ENCODE measurements at regions not wholly inside any gene's neighbourhood (a gene's known extent, or its start where the extent isn't known, plus 50 kb on each side); places are given as distances from the start of the nearest gene placed in this dataset.
"Not testable (repeated sequence)": the region's sequence is repeated elsewhere in the genome, so short reads cannot be mapped to it uniquely, and the experiment has no call there.

DNA sequence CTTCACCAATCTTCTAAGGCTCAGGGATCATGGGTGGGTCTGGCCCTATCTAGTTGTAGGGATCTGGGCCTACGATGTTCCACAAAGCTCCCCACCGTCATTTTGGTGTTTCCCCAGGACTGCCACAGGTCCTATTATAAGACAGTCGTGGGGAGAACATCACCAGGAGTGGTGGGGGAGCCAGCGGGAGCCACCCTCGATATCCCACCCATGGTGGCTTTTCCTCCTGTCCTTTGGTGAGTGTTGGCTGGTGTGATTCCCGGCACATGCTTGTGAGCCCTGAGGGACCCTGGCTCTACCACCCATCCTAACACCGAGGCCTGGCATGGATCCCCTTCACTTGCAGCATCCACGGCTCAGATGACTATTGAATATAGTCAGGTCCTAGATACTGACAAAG, 247.4 kb downstream of the ACTR3B start:
- no peak for DNase-seq (ENCODE audit: low read depth in 2 of 2)

GRCh38 chr7:153010416-153010815, 250.9 kb downstream of the ACTR3B start:
- no peak for DNase-seq (ENCODE audit: low read depth in 2 of 2)

GRCh38 chr7:153012203-153012602, 252.7 kb downstream of the ACTR3B start:
- no peak for DNase-seq (ENCODE audit: low read depth in 2 of 2)

DNA sequence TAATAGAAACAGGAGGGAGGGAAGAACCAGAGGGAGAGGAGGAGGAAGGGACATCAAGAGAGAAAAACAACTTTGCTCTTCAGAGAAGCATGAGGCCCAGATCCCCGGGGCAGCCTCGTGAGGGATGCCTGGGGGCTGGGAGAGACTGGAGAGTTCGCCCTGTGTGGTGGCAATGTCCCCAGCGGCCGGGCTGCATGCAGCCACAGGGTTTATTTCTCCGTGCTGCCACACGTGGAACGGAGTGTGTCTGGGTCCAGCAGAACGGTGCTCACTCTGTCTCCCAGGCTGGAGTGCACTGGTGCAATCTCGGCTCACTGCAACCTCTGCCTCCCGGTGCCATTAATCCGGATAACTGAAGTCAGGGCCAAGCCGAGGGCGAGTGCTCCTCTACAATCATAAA, 257.7 kb downstream of the ACTR3B start:
- no peak for DNase-seq (ENCODE audit: low read depth in 2 of 2)

DNA sequence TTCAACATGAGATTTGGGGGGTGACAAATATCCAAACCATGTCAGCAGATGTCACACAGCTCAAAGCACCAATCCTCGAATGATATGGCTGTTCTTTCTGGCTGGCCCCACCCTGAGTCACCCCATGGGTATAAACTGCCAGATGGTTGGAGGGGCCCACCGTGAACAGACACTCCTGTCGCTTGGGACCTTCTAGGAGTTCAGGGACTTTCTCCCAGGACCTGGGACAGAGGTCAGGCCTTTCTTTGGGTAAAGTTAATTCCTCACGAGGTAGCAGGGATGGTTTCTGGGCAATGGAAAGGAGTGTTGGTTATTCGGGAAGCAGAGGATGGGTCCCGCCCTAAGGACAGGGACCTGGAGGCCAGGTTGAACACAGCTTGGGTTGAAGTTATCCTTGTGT, 262.0 kb downstream of the ACTR3B start:
- DNase-seq (ENCODE audit: low read depth in 2 of 2), result no peak

DNA sequence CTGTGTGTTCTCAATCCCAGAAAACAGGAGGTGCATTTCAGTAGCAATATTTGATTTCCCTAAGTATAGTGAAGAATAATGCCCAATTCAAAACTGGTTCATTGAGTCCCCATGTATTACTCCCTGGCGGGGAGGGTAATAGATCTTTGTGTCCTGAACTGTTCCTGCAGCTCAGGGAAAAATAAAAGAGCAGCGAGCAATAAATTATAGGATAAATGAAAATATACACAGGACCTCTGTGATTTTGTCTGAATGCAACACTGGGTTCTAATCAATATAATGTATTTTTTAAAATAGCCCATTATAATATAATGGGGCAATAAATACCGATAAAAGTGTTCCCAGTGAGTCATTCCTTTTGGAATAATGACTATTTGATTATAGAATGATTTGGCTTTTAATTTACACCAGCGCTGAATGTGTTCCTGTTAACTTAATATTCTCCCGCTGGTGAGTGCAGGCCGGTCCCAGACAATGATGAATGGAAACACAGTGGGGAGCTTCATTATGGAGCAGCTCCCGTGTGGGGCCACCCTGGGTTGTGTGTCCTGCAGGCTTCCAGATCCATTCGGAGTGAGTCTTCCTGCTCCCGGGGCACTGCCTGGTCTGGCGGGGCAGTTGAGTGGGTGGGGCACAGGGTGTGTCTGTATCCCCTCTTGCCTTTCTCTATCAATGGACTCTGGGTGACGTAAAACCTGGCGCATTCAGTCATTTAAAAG, 263.1 kb downstream of the ACTR3B start:
- no peak for DNase-seq (ENCODE audit: low read depth in 2 of 2)

DNA sequence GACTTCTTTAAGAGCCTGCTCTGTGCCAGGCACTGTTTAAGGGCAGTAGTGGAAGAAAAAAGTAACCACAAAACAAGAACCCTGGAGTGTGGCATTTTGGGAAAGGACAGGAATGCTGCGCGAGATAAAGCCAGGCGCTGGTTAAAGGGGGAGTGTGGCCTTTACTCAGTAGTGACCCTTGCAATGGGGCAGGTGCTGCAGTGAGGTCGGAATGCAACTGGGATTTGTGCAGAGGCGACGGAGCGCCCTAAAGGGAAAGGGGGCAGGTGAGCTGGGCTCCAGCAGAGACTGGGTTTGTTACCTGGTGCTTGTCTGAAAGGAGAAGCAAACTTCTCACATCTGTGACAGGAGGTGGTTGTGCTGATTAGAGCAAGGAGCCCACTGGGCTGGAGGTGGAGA, 263.6 kb downstream of the ACTR3B start:
- DNase-seq (ENCODE audit: low read depth in 2 of 2), result no peak

GRCh38 chr7:153027210-153027609, 267.7 kb downstream of the ACTR3B start:
- no peak for DNase-seq (ENCODE audit: low read depth in 2 of 2)

DNA sequence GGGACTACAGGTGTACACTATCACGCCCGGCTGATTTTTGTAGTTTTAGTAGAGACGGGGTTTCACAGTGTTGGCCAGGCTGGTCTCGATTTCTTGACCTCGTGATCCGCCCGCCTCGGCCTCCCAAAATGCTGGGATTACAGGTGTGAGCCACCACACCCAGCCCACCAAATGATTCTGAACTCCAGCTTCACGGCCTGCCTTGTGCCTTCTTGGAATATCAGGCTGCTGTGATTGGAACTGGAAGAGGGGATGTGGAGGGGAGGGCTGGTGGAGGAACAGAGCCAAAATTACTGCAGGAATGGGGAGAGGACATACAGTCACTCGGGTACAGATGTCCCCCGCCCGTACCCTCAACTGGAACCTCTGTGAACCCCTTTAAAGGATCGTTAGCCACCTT, 268.4 kb downstream of the ACTR3B start:
- DNase-seq (ENCODE audit: low read depth in 2 of 2), result no peak

- no peak for DNase-seq (ENCODE audit: low read depth in 2 of 2)
These were observed 271.4 kb downstream of the ACTR3B start for GRCh38 chr7:153030976-153031375.

- DNase-seq (ENCODE audit: low read depth in 2 of 2), result no peak
These were observed 275.2 kb downstream of the ACTR3B start for GRCh38 chr7:153034791-153035190.

DNA sequence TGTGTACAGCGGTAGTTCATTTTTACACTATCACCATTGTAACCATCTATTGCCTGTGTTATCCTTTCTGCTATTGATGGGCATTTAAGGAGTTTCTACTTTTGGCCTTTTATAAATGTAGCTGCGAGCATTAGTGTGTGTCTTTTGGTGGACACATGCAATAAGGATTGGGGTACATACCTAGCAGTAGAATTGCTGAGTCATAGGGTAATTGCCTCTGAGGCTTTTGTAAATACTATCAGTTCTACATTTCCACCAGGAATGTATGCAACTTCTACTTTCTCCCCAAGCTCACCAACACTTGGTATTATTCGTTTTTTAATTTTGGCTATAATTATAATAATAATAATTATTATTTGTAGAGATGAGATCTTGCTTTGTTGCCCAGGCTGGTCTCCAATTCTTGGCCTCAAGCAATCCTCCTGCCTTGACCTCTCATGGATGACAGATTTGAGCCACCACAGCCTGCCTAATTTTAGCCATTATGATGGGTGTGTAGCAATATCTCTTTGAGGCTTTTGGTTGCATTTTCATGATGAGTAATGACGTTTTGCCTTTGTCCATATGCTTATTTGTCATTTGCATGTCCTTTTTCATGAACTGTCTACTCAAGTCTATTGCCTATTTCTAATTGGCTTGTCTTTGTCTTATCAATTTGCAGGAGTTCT, 277.0 kb downstream of the ACTR3B start:
- no peak for DNase-seq (ENCODE audit: low read depth in 2 of 2)

- no peak for DNase-seq (ENCODE audit: low read depth in 2 of 2)
These were observed 283.9 kb downstream of the ACTR3B start for GRCh38 chr7:153043440-153043839.

DNA sequence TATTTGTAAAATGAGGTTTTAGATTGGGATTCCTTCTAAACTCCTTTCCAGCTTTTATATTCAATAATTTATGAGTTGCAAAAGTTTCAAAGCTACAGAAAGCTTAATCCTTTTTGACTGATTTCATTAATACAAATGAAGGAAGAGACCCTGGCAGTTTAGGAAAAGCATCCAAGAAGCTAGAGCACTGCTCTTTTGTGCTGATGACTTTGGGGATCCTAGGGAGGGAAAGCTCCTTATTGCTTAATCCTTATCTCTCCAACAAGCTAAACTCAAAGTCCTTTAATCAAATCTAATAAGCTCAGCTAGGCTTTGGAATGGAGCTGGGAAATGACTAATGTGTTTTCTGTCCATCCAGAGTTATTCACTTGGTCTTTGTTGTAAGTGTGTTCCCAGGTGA, 285.4 kb downstream of the ACTR3B start:
- DNase-seq (ENCODE audit: low read depth in 2 of 2), result no peak

- DNase-seq (ENCODE audit: low read depth in 2 of 2), result no peak
These were observed 287.8 kb downstream of the ACTR3B start for GRCh38 chr7:153047079-153047959.

GRCh38 chr7:153052206-153052605, 292.7 kb downstream of the ACTR3B start:
- no peak for DNase-seq (ENCODE audit: low read depth in 2 of 2)

DNA sequence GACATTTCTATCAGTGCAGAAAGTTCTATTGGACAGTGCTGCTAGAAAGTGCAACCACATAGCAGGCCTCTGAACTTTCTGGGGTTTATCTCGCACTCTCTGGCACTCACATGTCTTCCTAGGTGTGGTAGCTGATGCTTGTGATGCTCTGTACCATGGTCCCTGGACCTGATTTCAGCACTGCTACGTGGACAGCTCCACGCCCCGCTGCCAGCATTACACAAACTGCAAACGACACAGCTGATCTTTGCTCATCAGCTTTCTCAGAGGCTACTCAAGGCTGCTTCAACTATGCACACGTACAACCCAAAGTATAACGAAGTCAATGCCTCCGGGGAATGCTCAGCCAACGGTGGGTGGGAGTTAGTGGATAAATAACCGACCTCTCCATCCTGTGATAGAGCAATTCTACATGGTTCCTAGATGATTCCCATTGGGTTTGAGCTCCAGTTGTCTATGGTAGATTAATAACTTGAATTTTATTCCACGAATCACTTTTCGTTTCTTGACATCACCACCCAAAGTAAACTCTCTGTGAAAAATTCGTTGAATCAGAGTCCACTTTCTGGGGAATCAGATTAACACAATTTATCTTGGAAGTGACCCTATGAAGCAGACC, 302.5 kb downstream of the ACTR3B start:
- peak in 1 of 2 donors; percentile 10 for DNase-seq (ENCODE audit: low read depth in 2 of 2)

DNA sequence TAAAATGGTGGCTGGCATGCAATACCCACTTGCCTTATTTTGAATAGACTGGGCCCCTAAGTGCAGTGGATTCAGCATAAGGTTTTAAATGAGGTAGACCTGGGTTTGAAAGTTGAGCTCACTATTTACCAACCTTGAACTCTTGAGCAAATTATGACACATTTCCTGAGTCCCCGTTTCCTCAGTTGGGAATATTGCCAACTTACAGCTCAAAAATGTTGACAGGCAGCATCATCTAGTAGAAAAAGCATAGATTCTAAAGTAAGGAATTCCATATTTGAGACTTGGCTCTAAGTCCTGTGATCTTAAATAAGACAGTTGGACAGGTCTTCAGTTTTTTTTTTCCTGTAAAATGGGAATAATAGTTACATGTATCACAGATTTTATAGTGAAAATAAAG, 305.5 kb downstream of the ACTR3B start:
- no peak for DNase-seq (ENCODE audit: low read depth in 2 of 2)

DNA sequence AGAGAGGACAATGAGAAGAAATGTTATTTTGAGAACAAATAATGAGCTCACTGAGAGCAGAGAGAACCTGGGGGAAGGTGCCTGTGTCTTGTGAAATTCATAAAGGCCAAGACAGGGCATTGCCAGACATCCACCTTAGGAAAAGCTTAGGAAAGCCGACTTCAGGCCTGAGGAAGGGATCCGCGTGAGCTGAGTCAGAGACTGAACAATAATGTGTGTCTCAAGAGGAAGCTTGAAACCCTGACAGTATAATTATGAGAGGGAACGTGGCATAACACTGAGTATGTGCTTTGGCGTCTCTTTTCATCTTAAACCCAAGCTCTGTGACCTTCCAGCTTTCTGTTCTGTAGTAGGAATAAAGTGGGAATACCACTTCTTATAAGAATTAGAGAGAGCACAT, 307.2 kb downstream of the ACTR3B start:
- no peak for DNase-seq (ENCODE audit: low read depth in 2 of 2)

DNA sequence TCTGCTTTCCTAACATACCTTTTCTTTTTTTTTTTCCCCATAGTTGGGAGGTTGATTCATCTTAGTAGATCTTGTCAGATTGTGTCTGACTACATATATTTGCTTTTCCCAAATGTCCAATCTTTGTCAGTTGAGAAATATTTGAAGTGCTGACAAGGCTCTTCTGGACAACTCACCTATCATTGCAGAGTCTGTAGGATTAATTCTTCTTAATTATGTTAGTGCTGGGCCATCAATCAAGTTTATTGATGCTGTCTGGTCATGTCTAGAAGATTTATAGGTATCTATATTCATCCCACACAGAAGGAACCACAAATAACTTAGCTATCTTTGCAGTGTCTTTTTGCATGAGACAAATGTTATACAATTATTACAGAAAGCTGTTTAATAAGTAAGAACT, 310.6 kb downstream of the ACTR3B start:
- no peak for DNase-seq (ENCODE audit: low read depth in 2 of 2)

DNA sequence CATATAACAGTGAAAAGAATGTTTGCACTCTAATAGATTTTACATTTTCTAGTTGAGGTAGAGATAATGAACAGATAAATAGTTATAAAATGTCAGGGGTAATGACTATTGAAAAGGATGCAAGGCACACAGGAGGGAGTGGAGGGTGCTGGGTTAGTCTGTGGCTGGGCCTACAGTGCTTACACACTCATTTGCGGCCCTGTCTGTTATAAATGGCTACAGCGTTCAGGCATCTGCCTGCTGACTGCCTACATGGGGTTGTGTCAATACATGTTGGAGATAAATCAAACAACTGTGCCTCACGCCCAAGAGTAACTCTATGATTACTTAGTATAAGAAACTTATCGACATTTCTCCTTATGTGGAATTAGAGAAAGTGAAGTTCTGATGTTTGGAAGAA, 313.3 kb downstream of the ACTR3B start:
- no peak for DNase-seq (ENCODE audit: low read depth in 2 of 2)

DNA sequence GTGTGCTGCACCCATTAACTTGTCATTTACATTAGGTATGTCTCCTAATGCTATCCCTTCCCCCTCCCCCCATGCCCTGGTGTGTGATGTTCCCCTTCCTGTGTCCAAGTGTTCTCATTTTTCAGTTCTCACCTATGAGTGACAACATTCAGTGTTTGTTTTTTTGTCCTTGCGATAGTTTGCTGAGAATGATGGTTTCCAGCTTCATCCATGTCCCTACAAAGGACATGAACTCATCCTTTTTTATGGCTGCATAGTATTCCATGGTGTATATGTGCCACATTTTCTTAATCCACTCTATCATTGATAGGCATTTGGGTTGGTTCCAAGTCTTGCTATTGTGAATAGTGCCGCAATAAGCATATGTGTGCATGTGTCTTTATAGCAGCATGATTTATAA, 316.7 kb downstream of the ACTR3B start:
- not testable (repeated sequence) for DNase-seq (ENCODE audit: low read depth in 2 of 2)

Data from stimulated activated CD4-positive, alpha-beta T cell treated with anti-CD3 and anti-CD28 coated beads, Interleukin-4, amount 100 ng/mL, for 48 hours (primary cell).